AG04449 (cell line): ENCODE measurements at regions not wholly inside any gene's neighbourhood (a gene's known extent, or its start where the extent isn't known, plus 50 kb on each side); places are given as distances from the start of the nearest gene placed in this dataset.
"Not testable (repeated sequence)": the region's sequence is repeated elsewhere in the genome, so short reads cannot be mapped to it uniquely, and the experiment has no call there.

Source experiments
- CTCF ChIA-PET: fragments of 350-600 bp; formaldehyde crosslinking; extraction: SDS; loops from one replicate; lab custom pipeline; 2021; ENCODE audit warnings: antibody characterized with exemption; lab: Yijun Ruan, JAX
- POLR2A ChIA-PET: fragments of 400-600, 350-600 bp; formaldehyde crosslinking; extraction: SDS; loops from one replicate; lab custom pipeline; 2020; ENCODE audit warnings: antibody characterized with exemption, inconsistent platforms; lab: Yijun Ruan, JAX
- DNase-seq: peaks from one replicate; pipeline ENCODE4 v3.0.0-alpha.2; 2010; ENCODE audit warnings: low read depth, low spot score
- H3K4me3 ChIP-seq: 2 replicates; pipeline ENCODE4 v1.5.1; 2011; ENCODE audit warnings: low read depth, mild to moderate bottlenecking, control low read depth, low read length
- TF ChIP-seq, protein P1 (sequence below): IDR thresholded peaks from one replicate; pipeline ENCODE4 v1.5.1; 2011; ENCODE audit warnings: mild to moderate bottlenecking, moderate library complexity, low read length, control low read depth, inconsistent platforms; ENCODE audit not compliant: insufficient read depth; ENCODE audit errors: missing control alignments

GRCh38 chr10:121672733-121673132 lies 74.5 kb upstream of the FGFR2 start:
- no peak for DNase-seq
- ChIA-PET CTCF (no interaction called here), POLR2A (no interaction called here)
- TF ChIP-seq, protein P1, sequence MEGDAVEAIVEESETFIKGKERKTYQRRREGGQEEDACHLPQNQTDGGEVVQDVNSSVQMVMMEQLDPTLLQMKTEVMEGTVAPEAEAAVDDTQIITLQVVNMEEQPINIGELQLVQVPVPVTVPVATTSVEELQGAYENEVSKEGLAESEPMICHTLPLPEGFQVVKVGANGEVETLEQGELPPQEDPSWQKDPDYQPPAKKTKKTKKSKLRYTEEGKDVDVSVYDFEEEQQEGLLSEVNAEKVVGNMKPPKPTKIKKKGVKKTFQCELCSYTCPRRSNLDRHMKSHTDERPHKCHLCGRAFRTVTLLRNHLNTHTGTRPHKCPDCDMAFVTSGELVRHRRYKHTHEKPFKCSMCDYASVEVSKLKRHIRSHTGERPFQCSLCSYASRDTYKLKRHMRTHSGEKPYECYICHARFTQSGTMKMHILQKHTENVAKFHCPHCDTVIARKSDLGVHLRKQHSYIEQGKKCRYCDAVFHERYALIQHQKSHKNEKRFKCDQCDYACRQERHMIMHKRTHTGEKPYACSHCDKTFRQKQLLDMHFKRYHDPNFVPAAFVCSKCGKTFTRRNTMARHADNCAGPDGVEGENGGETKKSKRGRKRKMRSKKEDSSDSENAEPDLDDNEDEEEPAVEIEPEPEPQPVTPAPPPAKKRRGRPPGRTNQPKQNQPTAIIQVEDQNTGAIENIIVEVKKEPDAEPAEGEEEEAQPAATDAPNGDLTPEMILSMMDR = no peak
- H3K4me3 ChIP-seq = no peak overlapping the region

GRCh38 chr10:121669840-121670239 lies 71.6 kb upstream of the FGFR2 start:
- POLR2A ChIA-PET, DNase-seq, H3K4me3 ChIP-seq, CTCF ChIA-PET: not testable (repeated sequence)

DNA sequence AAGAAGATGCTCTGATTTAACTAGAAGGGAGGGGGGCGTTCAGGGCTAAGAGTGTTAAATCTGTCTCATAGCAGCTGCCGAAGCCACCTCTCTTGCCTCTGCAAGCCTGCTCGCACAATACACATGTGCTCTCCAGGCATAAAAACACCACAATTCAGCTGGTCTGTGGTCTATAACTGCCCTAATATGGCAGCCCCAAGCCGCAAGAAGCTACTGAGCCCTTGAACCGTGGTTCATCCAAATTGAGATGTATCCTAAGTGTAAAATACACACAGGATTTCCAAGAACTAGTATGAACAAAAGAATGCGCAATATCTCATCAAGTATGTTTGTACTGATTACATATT lies 70.8 kb upstream of the FGFR2 start:
- CTCF ChIA-PET = interaction anchor here (0.7 kb wide), 1 partner anchor 59 kb away, joined by 3 read pairs; no protein-coding TSS in a partner anchor
- POLR2A ChIA-PET = interaction anchor here (0.6 kb wide), 1 partner anchor 67 kb away, joined by 5 read pairs; no protein-coding TSS in a partner anchor
- TF ChIP-seq, protein P1 = no peak
- DNase-seq = no peak
- H3K4me3 ChIP-seq = no peak overlapping the region

GRCh38 chr10:121668314-121669027 lies 70.2 kb upstream of the FGFR2 start:
- ChIA-PET CTCF (no interaction called here), POLR2A (no interaction called here)
- TF ChIP-seq, protein P1 = no peak
- DNase-seq = no peak
- no peak overlapping the region for H3K4me3 ChIP-seq

DNA sequence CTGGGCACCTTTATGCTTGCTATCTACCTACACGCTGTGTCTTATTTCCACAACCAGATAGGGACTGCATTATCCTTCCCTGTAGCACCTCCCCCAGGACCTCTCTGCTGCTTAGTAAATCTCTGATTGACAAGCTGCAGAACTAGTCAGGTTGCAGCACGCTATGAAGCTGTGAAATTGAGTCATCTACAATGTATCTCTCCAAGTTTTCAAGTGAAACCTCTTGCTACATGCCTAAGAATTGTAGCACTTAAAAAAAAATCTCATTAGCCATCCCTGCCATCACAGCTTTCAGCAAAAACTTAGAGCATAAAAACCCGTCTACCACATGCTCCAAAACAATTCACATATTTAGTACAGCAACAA lies 69.7 kb upstream of the FGFR2 start:
- TF ChIP-seq, protein P1 = no peak
- POLR2A ChIA-PET = no interaction called here
- H3K4me3 ChIP-seq = no peak overlapping the region
- CTCF ChIA-PET = no interaction called here
- no peak for DNase-seq

DNA sequence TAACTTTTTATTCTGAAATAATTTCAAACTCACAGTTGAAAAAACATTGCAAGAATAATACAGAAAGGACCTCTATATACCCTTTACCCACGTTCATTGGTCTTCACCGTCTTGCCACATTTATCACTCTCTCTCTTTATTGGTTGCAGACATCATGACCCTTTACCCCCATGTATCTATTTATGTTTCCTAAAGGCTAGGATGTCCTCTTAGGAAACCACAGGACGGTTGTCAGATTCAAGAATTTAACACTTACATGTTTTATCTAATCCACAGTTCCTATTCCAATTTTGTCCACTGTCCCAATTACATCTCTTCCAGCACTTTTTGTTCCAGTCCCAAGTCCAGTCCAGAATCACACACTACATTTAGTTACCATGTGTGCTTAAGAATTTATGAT lies 67.6 kb upstream of the FGFR2 start:
- ChIA-PET CTCF (no interaction called here), POLR2A (no interaction called here)
- no peak for DNase-seq
- TF ChIP-seq, protein P1 = no peak
- H3K4me3 ChIP-seq = no peak overlapping the region

GRCh38 chr10:121664671-121665070 lies 66.4 kb upstream of the FGFR2 start:
- ChIA-PET POLR2A (no interaction called here), CTCF (no interaction called here)
- H3K4me3 ChIP-seq = no peak overlapping the region
- TF ChIP-seq, protein P1 = no peak
- DNase-seq = no peak
